ENCODE measurements at regions not wholly inside any gene's neighbourhood (a gene's known extent, or its start where the extent isn't known, plus 50 kb on each side); places are given as distances from the start of the nearest gene placed in this dataset.
"Not testable (repeated sequence)": the region's sequence is repeated elsewhere in the genome, so short reads cannot be mapped to it uniquely, and the experiment has no call there.

GRCh38 chr9:40951876-40952494 lies 176.5 kb downstream of the FOXD4L6 start:
- peak; percentile 23 for TF ChIP-seq CTCF (IDR thresholded peaks at IDR 0.05)
- not testable (repeated sequence) for TF ChIP-seq ZFX (IDR thresholded peaks at IDR 0.05; ENCODE audit: borderline replicate concordance)

Measured in 22Rv1 (cell line).